Heart right ventricle (tissue), 16 donors: ENCODE measurements at regions not wholly inside any gene's neighbourhood (a gene's known extent, or its start where the extent isn't known, plus 50 kb on each side); places are given as distances from the start of the nearest gene placed in this dataset.

Experiments
- ATAC-seq, 8 donors: fragments of 200-7000 bp; cut with Tn5 transposase; one replicate each; pipeline ENCODE4 v1.9.1; 2020; ENCODE audit warnings: mild to moderate bottlenecking in 8 of 8, moderate library complexity in 8 of 8, moderate number of reproducible peaks in 1 of 8
- DNase-seq, 2 donors: peaks; one replicate each; pipeline ENCODE4 v3.0.0-alpha.2; 2020
- H3K27ac ChIP-seq, 10 donors: fragments of 200-600 bp; sonication (generic) in 2 of 10; one replicate each; pipeline versions ENCODE4 v1.5.0 to v1.8.0; 2020 to 2022; ENCODE audit warnings: mild to moderate bottlenecking in 3 of 10
- H3K27me3 ChIP-seq, 7 donors: fragments of 200-600 bp; one replicate each; pipeline ENCODE4 v1.8.0; 2021 to 2022; ENCODE audit warnings: mild to moderate bottlenecking in 2 of 7
- H3K36me3 ChIP-seq, 9 donors: fragments of 200-600 bp; sonication (generic) in 1 of 9; one replicate each; pipeline versions ENCODE4 v1.5.0 to v1.8.0; 2020 to 2022; ENCODE audit warnings: mild to moderate bottlenecking in 2 of 9
- H3K4me1 ChIP-seq, 9 donors: fragments of 200-600 bp; sonication (generic) in 1 of 9; one replicate each; pipeline versions ENCODE4 v1.5.0 to v1.8.0; 2020 to 2022; ENCODE audit warnings: mild to moderate bottlenecking in 4 of 9
- H3K4me3 ChIP-seq, 10 donors: fragments of 200-600 bp; sonication (generic) in 2 of 10; one replicate each; pipeline versions ENCODE4 v1.5.0 to v1.8.0; 2020 to 2022; ENCODE audit warnings: mild to moderate bottlenecking in 7 of 10, moderate library complexity in 2 of 10
- H3K9me3 ChIP-seq, 11 donors: fragments of 200-600 bp in 10 of 11; sonication (generic) in 2 of 11; one replicate each; pipeline versions ENCODE4 v1.5.0 to v1.8.0; 2013 to 2022; ENCODE audit warnings: mild to moderate bottlenecking in 2 of 11, control low read depth in 1 of 11, moderate library complexity in 1 of 11
- WGBS, 2 donors: extraction: QIAGEN DNeasy Blood & Tissue Kit; methylation state at CpG; one replicate each; pipeline ENCODE4 v1.1.7; 2013; ENCODE audit warnings: inconsistent platforms in 1 of 2; 5-methylcytosine and 5-hydroxymethylcytosine counted together
- intact Hi-C, 10 donors: fragments of 100-400 bp; cut with DNase I; formaldehyde crosslinking; loops; one replicate each; pipeline versions ENCODE4 v1.11.1 to v1.14.2; 2022
- TF ChIP-seq, protein P1 (sequence below), 9 donors: fragments of 200-600 bp; sonication (generic) in 2 of 9; IDR thresholded peaks; one replicate each; pipeline versions ENCODE4 v1.5.0 to v1.8.0; 2021 to 2022; ENCODE audit warnings: antibody characterized with exemption in 9 of 9, mild to moderate bottlenecking in 5 of 9, moderate library complexity in 1 of 9
- donor health status: Arrhythmogenic right ventricular cardiomyopathy.
- donor health status: ischemic (EF 13 %, LVEDD 7.1; RV severe dilation, severe dysfunction).
- donor health status: healthy with polysubstance abuse.
- donor health status: DM: no; HTN: yes; CAD: no.
- donor health status: DM: no; HTN: no; CAD: no.
- donor health status: ischemic (EF 25% LVEDD 6.9; RV normal size, moderate dysfunction).
- donor health status: ischemic (EF 25% LVEDD 5.7; RV mildly dilated, moderate dysfunction).
- donor health status: healthy.
- donor health status: DM: yes; HTN: yes; CAD: no.
- donor health status: Ischemic cardiomyopathy.
- donor health status: ischemic (EF 35%, LVEDD 5.7; RV mildly dilated, moderate dysfunction).
- donor health status: nonischemic (EF 11% LVEDD 7.7; RV severe dilation, severe dysfunction).
- donor health status: DM: yes; HTN: yes; CAD: no.
- donor health status: PGD.
- donor health status: ischemic (EF 29% LVEDD 5.4; RV normal size, mild dysfunction).
- donor health status: nonischemic (EF 23%, LVEDD 6.1; RV moderate dilation, normal function).

DNA sequence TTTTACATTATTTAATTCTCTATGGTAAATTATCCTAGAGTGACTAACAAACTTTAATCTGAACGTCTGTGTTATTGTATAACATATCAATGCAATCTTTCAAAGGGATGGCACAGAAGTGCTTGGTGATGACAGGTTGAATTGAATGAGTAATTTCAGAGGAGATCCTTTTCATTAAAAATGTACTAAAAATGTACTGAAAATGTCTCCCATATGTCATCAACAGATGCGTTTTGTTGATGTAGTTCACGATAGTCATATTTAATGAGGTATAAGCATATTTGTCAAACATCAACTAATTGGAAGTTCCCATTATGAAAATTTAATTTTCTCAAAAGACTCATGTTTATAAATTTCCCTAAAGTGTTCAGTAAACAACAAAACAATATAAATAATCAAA lies 1434.7 kb upstream of the PCDH20 start:
- no peaks in the 10 kb centered on the region for H3K27me3 ChIP-seq
- no peak for DNase-seq
- 62 to 75% methylated on average over 3 of the region's 3 CpGs for WGBS, 2 donors
- intact Hi-C loops, result no loop called here
- no peak overlapping the region for H3K4me3 ChIP-seq
- no peak for ATAC-seq
- no peaks in the 10 kb centered on the region for H3K4me1 ChIP-seq
- no peak overlapping the region for H3K27ac ChIP-seq
- no peaks in the 10 kb centered on the region for H3K9me3 ChIP-seq
- H3K36me3 ChIP-seq, result no peaks in the 10 kb centered on the region
- TF ChIP-seq, protein P1, sequence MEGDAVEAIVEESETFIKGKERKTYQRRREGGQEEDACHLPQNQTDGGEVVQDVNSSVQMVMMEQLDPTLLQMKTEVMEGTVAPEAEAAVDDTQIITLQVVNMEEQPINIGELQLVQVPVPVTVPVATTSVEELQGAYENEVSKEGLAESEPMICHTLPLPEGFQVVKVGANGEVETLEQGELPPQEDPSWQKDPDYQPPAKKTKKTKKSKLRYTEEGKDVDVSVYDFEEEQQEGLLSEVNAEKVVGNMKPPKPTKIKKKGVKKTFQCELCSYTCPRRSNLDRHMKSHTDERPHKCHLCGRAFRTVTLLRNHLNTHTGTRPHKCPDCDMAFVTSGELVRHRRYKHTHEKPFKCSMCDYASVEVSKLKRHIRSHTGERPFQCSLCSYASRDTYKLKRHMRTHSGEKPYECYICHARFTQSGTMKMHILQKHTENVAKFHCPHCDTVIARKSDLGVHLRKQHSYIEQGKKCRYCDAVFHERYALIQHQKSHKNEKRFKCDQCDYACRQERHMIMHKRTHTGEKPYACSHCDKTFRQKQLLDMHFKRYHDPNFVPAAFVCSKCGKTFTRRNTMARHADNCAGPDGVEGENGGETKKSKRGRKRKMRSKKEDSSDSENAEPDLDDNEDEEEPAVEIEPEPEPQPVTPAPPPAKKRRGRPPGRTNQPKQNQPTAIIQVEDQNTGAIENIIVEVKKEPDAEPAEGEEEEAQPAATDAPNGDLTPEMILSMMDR (IDR thresholded peaks at IDR 0.05), result no peak

DNA sequence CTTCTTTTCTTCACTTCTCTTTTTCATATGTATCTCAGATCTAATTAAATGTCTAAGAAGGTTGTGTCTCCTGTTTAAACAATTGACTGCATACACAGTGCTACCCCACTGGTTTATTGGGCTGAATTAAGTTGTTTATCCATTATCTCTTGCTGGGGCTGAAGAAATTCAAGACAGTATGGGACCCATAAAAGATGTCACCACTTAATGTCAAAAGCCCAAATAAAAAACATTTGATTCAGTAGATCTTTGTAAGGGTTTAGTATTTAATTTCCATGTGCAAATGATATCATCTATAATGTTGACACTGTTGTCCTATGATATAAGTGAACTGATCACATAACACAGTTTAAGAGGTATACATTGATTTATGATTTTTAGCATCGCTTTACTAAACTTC lies 1431.9 kb upstream of the PCDH20 start:
- ATAC-seq (no peak), DNase-seq (no peak)
- no peaks in the 10 kb centered on the region for H3K4me1 ChIP-seq
- 93 to 96% methylated on average over 1 of the region's 1 CpG for WGBS, 2 donors
- H3K36me3 ChIP-seq, result no peaks in the 10 kb centered on the region
- no peak overlapping the region for H3K27ac ChIP-seq
- TF ChIP-seq, protein P1 (IDR thresholded peaks at IDR 0.05), result no peak
- H3K4me3 ChIP-seq, result no peak overlapping the region
- H3K27me3 ChIP-seq, result no peaks in the 10 kb centered on the region
- intact Hi-C loops, result no loop called here
- peaks cover 0 to 9% (median 0%) of the 10 kb centered on the region in 11 donors for H3K9me3 ChIP-seq

DNA sequence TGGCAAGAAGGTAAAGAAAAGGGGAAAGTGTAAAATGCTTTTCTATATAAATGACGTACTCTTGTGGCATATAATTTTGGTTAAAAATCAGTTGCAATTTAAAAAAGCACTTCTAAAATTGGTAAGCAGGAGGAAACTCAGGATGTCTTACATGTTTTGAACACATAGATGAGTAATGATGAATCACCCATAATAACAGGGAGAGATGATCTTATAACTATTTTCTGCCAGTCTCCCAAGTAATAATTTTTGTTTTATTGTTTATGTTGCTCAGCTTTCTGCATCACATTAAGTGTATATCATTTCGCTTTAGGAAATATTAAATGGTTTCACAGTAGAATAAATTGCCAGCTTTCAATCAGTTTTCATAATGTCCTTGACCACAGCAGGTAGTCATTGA lies 1430.7 kb upstream of the PCDH20 start:
- no peak overlapping the region for H3K4me3 ChIP-seq
- no peak for DNase-seq
- no peak for ATAC-seq
- H3K9me3 ChIP-seq, result peaks cover 0 to 9% (median 0%) of the 10 kb centered on the region in 11 donors
- H3K4me1 ChIP-seq, result no peaks in the 10 kb centered on the region
- no peaks in the 10 kb centered on the region for H3K27me3 ChIP-seq
- no peaks in the 10 kb centered on the region for H3K36me3 ChIP-seq
- intact Hi-C loops, result no loop called here
- H3K27ac ChIP-seq, result no peak overlapping the region
- WGBS, 2 donors, result 79 to 83% methylated on average over 2 of the region's 2 CpGs
- TF ChIP-seq, protein P1 (IDR thresholded peaks at IDR 0.05), result no peak

DNA sequence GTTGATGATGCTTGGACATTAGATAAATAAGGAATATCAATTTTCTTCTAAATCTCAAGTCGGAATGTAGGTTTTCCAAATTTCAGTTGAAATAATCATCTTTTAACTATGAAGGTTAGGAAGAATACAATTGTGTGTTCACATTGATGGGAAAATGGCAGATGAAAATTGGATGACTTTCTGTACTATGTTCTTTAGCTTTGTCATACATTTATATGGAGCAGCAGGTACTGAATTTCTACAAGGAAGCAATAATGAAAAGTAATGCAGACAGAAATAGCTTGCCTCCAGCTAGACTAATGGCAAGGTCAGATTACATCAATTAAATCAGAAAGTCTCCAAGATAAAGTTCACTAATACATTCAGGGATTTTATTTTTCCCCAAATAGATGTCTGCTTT lies 1423.7 kb upstream of the PCDH20 start:
- H3K4me1 ChIP-seq, result no peaks in the 10 kb centered on the region

More for the DNA sequence above, 1423.7 kb upstream of the PCDH20 start:
- Histone ChIP-seq H3K9me3 (peaks cover 0 to 7% (median 0%) of the 10 kb centered on the region in 11 donors), H3K36me3 (no peaks in the 10 kb centered on the region), H3K27ac (no peak overlapping the region), H3K27me3 (no peaks in the 10 kb centered on the region), H3K4me3 (no peak overlapping the region)
- 79 to 83% methylated on average over 1 of the region's 1 CpG for WGBS, 2 donors
- intact Hi-C loops, result no loop called here
- no peak for DNase-seq
- TF ChIP-seq, protein P1 (IDR thresholded peaks at IDR 0.05), result no peak
- no peak for ATAC-seq
